Loucy (cell line): ENCODE measurements at regions not wholly inside any gene's neighbourhood (a gene's known extent, or its start where the extent isn't known, plus 50 kb on each side); places are given as distances from the start of the nearest gene placed in this dataset.

Experiments
- CTCF ChIP-seq: fragments of 200-600 bp; sonication (generic); conservative IDR thresholded peaks from 2 replicates; pipeline ENCODE4 v1.5.1; 2014; ENCODE audit warnings: mild to moderate bottlenecking, antibody characterized with exemption, low read length
- EZH2phosphoT487 ChIP-seq: fragments of 200-600 bp; IDR thresholded peaks from 2 replicates; pipeline ENCODE4 v1.6.1; 2018; ENCODE audit warnings: antibody characterized with exemption, mild to moderate bottlenecking, moderate library complexity, borderline replicate concordance

- TF ChIP-seq CTCF: no peak
- no peak for TF ChIP-seq EZH2phosphoT487
These were observed 480.9 kb downstream of the TXNL1 start for GRCh38 chr18:56157541-56157940.
